H1 (cell line): ENCODE measurements at regions not wholly inside any gene's neighbourhood (a gene's known extent, or its start where the extent isn't known, plus 50 kb on each side); places are given as distances from the start of the nearest gene placed in this dataset.

Experiments used
- CHD7 ChIP-seq: fragments of 300-600 bp; sonication (generic); IDR thresholded peaks from 2 replicates; pipeline ENCODE4 v1.7.1; 2012; ENCODE audit warnings: low read length, moderate library complexity, mild to moderate bottlenecking, inconsistent platforms; ENCODE audit not compliant: insufficient replicate concordance

GRCh38 chr13:90397503-90397902 lies 950.0 kb upstream of the MIR17HG start (continued):
- no peak for TF ChIP-seq CHD7
